HCT116 (cell line): ENCODE measurements at regions not wholly inside any gene's neighbourhood (a gene's known extent, or its start where the extent isn't known, plus 50 kb on each side); places are given as distances from the start of the nearest gene placed in this dataset.

Source experiments
- ATAC-seq: fragments of 200-7000 bp; cut with Tn5 transposase; 2 replicates; pipeline ENCODE4 v1.9.1; 2020; ENCODE audit warnings: mild to moderate bottlenecking, moderate library complexity
- BruUV-seq: library from RNA; stranded (reverse); fragments of 400-500 nt; replicated peaks from 2 replicates; lab custom pipeline; 2021; lab: Mats Ljungman, UMichigan
- CTCF ChIA-PET: fragments of 300-600 bp; sonication (Branson Sonifier 250); formaldehyde crosslinking; loops from one replicate; lab custom pipeline; 2021; ENCODE audit warnings: antibody characterized with exemption; lab: Charles Lee
- POLR2A ChIA-PET: fragments of 300-600, 350-600 bp; sonication (Branson Sonifier 250); formaldehyde crosslinking; loops from one replicate; lab custom pipeline; 2021; ENCODE audit warnings: antibody characterized with exemption; lab: Charles Lee
- RAD21 ChIA-PET, 2 experiments: fragments of 300-600 bp; sonication (Branson Sonifier 250); formaldehyde crosslinking; loops; one replicate each; lab custom pipeline; 2023; ENCODE audit warnings: low total read pairs in 2 of 2; ENCODE audit not compliant: uncharacterized antibody in 2 of 2, unreplicated experiment in 2 of 2, low non-redundant PET in 1 of 2; lab: Charles Lee
- DNase-seq: peaks from one replicate; pipeline ENCODE4 v3.0.0-alpha.2; 2010; ENCODE audit warnings: low read depth, low spot score
- H2AFZ ChIP-seq: fragments of 200-600 bp; shearing (Covaris generic), sonication (generic); 2 replicates; pipeline ENCODE4 v1.6.1; 2017; ENCODE audit warnings: low read depth, mixed run types, mixed read lengths, antibody characterized with exemption, low read length; ENCODE audit not compliant: poor library complexity, severe bottlenecking
- H3K27ac ChIP-seq: 2 replicates; pipeline ENCODE4 v1.5.1; 2012; ENCODE audit warnings: low read depth, low read length
- H3K27me3 ChIP-seq: fragments of 200-600 bp; sonication (generic); 2 replicates; pipeline ENCODE4 v1.6.1; 2016; ENCODE audit warnings: mixed run types, low read length, mixed read lengths; ENCODE audit not compliant: insufficient read depth
- H3K36me3 ChIP-seq, 2 experiments: fragments of 200-500 bp in 1 of 2; fragments of 200-600 bp in 1 of 2; sonication (Bioruptor generic) in 1 of 2; sonication (generic) in 1 of 2; 2 replicates each; pipeline versions ENCODE4 v1.5.1 to v1.6.1; 2014 to 2016; ENCODE audit warnings: low read length in 2 of 2, inconsistent platforms in 1 of 2, mixed read lengths in 1 of 2, mixed run types in 1 of 2; ENCODE audit not compliant: insufficient read depth in 2 of 2, control insufficient read depth in 1 of 2
- H3K4me1 ChIP-seq, 2 experiments: fragments of 200-600 bp in 1 of 2; sonication (generic) in 1 of 2; 2 replicates each; pipeline versions ENCODE4 v1.5.1 to v1.6.1; 2012 to 2017; ENCODE audit warnings: low read length in 2 of 2, inconsistent platforms in 1 of 2, mild to moderate bottlenecking in 1 of 2, mixed read lengths in 1 of 2, mixed run types in 1 of 2, moderate library complexity in 1 of 2; ENCODE audit not compliant: insufficient read depth in 2 of 2, control insufficient read depth in 1 of 2
- H3K4me2 ChIP-seq: fragments of 200-600 bp; sonication (generic); 2 replicates; pipeline ENCODE4 v1.6.1; 2017; ENCODE audit warnings: mixed run types, low read length, mixed read lengths
- H3K4me3 ChIP-seq, 2 experiments: fragments of 200-600 bp in 1 of 2; sonication (generic) in 1 of 2; replicated peaks in 1 of 2; 2 replicates each; pipeline ENCODE4 v1.5.1; 2011 to 2016; ENCODE audit warnings: low read length in 2 of 2, control low read depth in 1 of 2, low read depth in 1 of 2, mild to moderate bottlenecking in 1 of 2, mixed read lengths in 1 of 2, mixed run types in 1 of 2
- H3K79me2 ChIP-seq: fragments of 200-600 bp; sonication (generic); 2 replicates; pipeline ENCODE4 v1.6.1; 2017; ENCODE audit warnings: mild to moderate bottlenecking, mixed run types, low read length, moderate library complexity, mixed read lengths; ENCODE audit not compliant: insufficient read depth
- H3K9ac ChIP-seq: fragments of 200-600 bp; sonication (generic); 2 replicates; pipeline ENCODE4 v1.6.1; 2016; ENCODE audit warnings: low read length, mixed read lengths
- H3K9me2 ChIP-seq: fragments of 200-600 bp; sonication (generic), shearing (Covaris generic); 2 replicates; pipeline ENCODE4 v1.6.1; 2017; ENCODE audit warnings: mixed run types, mild to moderate bottlenecking, moderate library complexity; ENCODE audit not compliant: insufficient read depth
- H3K9me3 ChIP-seq, 2 experiments: fragments of 200-500 bp in 1 of 2; fragments of 200-600 bp in 1 of 2; sonication (Bioruptor generic) in 1 of 2; sonication (generic) in 1 of 2; 2 replicates each; pipeline ENCODE4 v1.6.1; 2014 to 2017; ENCODE audit warnings: low read length in 2 of 2, mixed read lengths in 2 of 2, inconsistent platforms in 1 of 2, low read depth in 1 of 2, mild to moderate bottlenecking in 1 of 2, mixed run types in 1 of 2, moderate library complexity in 1 of 2; ENCODE audit not compliant: control insufficient read depth in 1 of 2, insufficient read depth in 1 of 2
- H4K20me1 ChIP-seq: fragments of 200-600 bp; sonication (generic), shearing (Covaris generic); 2 replicates; pipeline ENCODE4 v1.6.1; 2017; ENCODE audit warnings: mixed run types, mild to moderate bottlenecking, moderate library complexity; ENCODE audit not compliant: insufficient read depth
- CEBPB ChIP-seq: IDR thresholded peaks from 2 replicates; pipeline ENCODE4 v1.6.1; 2012; ENCODE audit warnings: low read depth
- EGR1 ChIP-seq: IDR thresholded peaks from 2 replicates; pipeline ENCODE4 v1.6.1; 2012; ENCODE audit warnings: low read depth
- EZH2 ChIP-seq: fragments of 200-600 bp; sonication (generic); IDR thresholded peaks from 2 replicates; pipeline ENCODE4 v1.6.1; 2017; ENCODE audit warnings: antibody characterized with exemption, mixed run types
- FOSL1 ChIP-seq: IDR thresholded peaks from 2 replicates; pipeline ENCODE4 v1.6.1; 2012; ENCODE audit warnings: low read depth
- JUND ChIP-seq: IDR thresholded peaks from 2 replicates; pipeline ENCODE4 v1.6.1; 2012
- POLR2A ChIP-seq: IDR thresholded peaks from 2 replicates; pipeline ENCODE4 v1.7.0; 2011; ENCODE audit warnings: borderline replicate concordance; ENCODE audit not compliant: insufficient read depth, insufficient read length; ENCODE audit errors: extremely low read depth
- SP1 ChIP-seq: IDR thresholded peaks from 2 replicates; pipeline ENCODE4 v1.6.1; 2012; ENCODE audit warnings: low read depth
- YY1 ChIP-seq: IDR thresholded peaks from 2 replicates; pipeline ENCODE4 v1.6.1; 2011; ENCODE audit warnings: low read length, low read depth, moderate library complexity, mild to moderate bottlenecking; ENCODE audit not compliant: insufficient replicate concordance; ENCODE audit errors: extremely low read depth
- intact Hi-C: fragments of 100-400 bp; cut with micrococcal nuclease; formaldehyde crosslinking; loops from 2 replicates; pipeline ENCODE4 v1.10.0; 2022
- TF ChIP-seq, protein P1 (sequence below), 3 experiments: fragments of 200-600 bp in 1 of 3; sonication (generic) in 1 of 3; IDR thresholded peaks in 2 of 3; conservative IDR thresholded peaks in 1 of 3; 2 replicates each; pipeline ENCODE4 v1.5.1; 2012 to 2017; ENCODE audit warnings: low read depth in 2 of 3, low read length in 2 of 3, antibody characterized with exemption in 1 of 3, borderline replicate concordance in 1 of 3, control low read depth in 1 of 3, mild to moderate bottlenecking in 1 of 3, mixed read lengths in 1 of 3, mixed run types in 1 of 3, moderate library complexity in 1 of 3; ENCODE audit not compliant: insufficient read depth in 1 of 3

DNA sequence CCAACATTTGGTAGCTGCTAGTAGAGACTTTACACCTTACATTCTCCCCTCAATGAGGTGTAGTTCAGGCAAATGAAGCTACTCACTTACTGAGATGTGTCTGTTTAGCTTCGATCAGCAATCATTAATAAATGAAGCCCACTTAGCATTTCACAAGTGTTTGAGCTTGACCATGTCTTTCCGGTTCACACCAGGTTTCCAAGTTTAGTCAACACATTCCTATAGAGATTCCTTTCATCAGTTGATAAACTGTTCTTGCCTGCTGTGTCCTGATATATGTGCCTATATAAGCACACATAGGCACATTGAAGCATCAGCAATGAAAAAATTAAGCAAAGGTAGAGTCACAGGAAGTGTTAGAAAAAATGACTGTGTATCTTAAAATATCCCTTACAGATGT is 150.0 kb downstream of the BTBD3 start:
- no peaks in the 10 kb centered on the region for H3K27me3 ChIP-seq
- RAD21 ChIA-PET, result no interaction called here
- H3K4me1 ChIP-seq, result no peaks in the 10 kb centered on the region
- no peak overlapping the region for H3K27ac ChIP-seq
- no peak overlapping the region for H2AFZ ChIP-seq
- CTCF ChIA-PET, result no interaction called here
- TF ChIP-seq POLR2A (no peak), SP1 (no peak), FOSL1 (no peak), EZH2 (no peak), CEBPB (no peak)
- intact Hi-C loops, result no loop called here
- H3K36me3 ChIP-seq, result no peaks in the 10 kb centered on the region
- no peaks in the 10 kb centered on the region for H4K20me1 ChIP-seq
- no peaks in the 10 kb centered on the region for H3K9me2 ChIP-seq
- H3K9ac ChIP-seq, result no peak overlapping the region
- H3K79me2 ChIP-seq, result no peaks in the 10 kb centered on the region
- POLR2A ChIA-PET, result no interaction called here
- no peak overlapping the region for H3K4me3 ChIP-seq
- H3K9me3 ChIP-seq, result peaks cover 0 to 6% of the 10 kb centered on the region in 2 experiments; a peak in 2 of 4 replicates
- DNase-seq (no peak), ATAC-seq (no peak)
- BruUV-seq, result no TSS peak
- H3K4me2 ChIP-seq, result no peak overlapping the region

- DNase-seq (no peak), ATAC-seq (no peak)
- Histone ChIP-seq H3K4me2 (no peak overlapping the region), H3K79me2 (no peaks in the 10 kb centered on the region), H2AFZ (no peak overlapping the region), H3K9me3 (peaks cover 0 to 6% of the 10 kb centered on the region in 2 experiments; a peak in 2 of 4 replicates), H4K20me1 (no peaks in the 10 kb centered on the region), H3K4me3 (no peak overlapping the region), H3K9ac (no peak overlapping the region), H3K9me2 (no peaks in the 10 kb centered on the region), H3K27ac (no peak overlapping the region), H3K4me1 (no peaks in the 10 kb centered on the region), H3K27me3 (no peaks in the 10 kb centered on the region), H3K36me3 (no peaks in the 10 kb centered on the region)
- ChIA-PET POLR2A (no interaction called here), CTCF (no interaction called here), RAD21 (no interaction called here)
- no peak for TF ChIP-seq JUND
- TF ChIP-seq EGR1, result no peak
- TF ChIP-seq, protein P1, sequence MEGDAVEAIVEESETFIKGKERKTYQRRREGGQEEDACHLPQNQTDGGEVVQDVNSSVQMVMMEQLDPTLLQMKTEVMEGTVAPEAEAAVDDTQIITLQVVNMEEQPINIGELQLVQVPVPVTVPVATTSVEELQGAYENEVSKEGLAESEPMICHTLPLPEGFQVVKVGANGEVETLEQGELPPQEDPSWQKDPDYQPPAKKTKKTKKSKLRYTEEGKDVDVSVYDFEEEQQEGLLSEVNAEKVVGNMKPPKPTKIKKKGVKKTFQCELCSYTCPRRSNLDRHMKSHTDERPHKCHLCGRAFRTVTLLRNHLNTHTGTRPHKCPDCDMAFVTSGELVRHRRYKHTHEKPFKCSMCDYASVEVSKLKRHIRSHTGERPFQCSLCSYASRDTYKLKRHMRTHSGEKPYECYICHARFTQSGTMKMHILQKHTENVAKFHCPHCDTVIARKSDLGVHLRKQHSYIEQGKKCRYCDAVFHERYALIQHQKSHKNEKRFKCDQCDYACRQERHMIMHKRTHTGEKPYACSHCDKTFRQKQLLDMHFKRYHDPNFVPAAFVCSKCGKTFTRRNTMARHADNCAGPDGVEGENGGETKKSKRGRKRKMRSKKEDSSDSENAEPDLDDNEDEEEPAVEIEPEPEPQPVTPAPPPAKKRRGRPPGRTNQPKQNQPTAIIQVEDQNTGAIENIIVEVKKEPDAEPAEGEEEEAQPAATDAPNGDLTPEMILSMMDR (IDR thresholded peaks at IDR 0.05 in 2 of 3, conservative IDR thresholded peaks at IDR 0.05 in 1 of 3; ENCODE audit: borderline replicate concordance in 1 of 3, insufficient read depth in 1 of 3, low read depth in 2 of 3, low read length in 2 of 3), result no peak
- TF ChIP-seq YY1, result no peak
- intact Hi-C loops, result no loop called here
- no TSS peak for BruUV-seq
Measured at GRCh38 chr20:12068121-12068520, 150.4 kb downstream of the BTBD3 start.
